ENCODE measurements at regions not wholly inside any gene's neighbourhood (a gene's known extent, or its start where the extent isn't known, plus 50 kb on each side); places are given as distances from the start of the nearest gene placed in this dataset.
"Not testable (repeated sequence)": the region's sequence is repeated elsewhere in the genome, so short reads cannot be mapped to it uniquely, and the experiment has no call there.

- DNase-seq, result no peak
Observed at GRCh38 chr5:72586788-72587530, 79.7 kb upstream of the ZNF366 start.

GRCh38 chr5:72584466-72584865, 77.3 kb upstream of the ZNF366 start:
- DNase-seq, result no peak

- DNase-seq, result not testable (repeated sequence)
Observed at GRCh38 chr5:72579290-72579689, 72.1 kb upstream of the ZNF366 start.

GRCh38 chr5:72572236-72572765, 65.1 kb upstream of the ZNF366 start:
- DNase-seq, result no peak

GRCh38 chr5:72569408-72569944, 62.3 kb upstream of the ZNF366 start:
- no peak for DNase-seq

GRCh38 chr5:72566746-72567145, 59.5 kb upstream of the ZNF366 start:
- DNase-seq, result no peak

DNA sequence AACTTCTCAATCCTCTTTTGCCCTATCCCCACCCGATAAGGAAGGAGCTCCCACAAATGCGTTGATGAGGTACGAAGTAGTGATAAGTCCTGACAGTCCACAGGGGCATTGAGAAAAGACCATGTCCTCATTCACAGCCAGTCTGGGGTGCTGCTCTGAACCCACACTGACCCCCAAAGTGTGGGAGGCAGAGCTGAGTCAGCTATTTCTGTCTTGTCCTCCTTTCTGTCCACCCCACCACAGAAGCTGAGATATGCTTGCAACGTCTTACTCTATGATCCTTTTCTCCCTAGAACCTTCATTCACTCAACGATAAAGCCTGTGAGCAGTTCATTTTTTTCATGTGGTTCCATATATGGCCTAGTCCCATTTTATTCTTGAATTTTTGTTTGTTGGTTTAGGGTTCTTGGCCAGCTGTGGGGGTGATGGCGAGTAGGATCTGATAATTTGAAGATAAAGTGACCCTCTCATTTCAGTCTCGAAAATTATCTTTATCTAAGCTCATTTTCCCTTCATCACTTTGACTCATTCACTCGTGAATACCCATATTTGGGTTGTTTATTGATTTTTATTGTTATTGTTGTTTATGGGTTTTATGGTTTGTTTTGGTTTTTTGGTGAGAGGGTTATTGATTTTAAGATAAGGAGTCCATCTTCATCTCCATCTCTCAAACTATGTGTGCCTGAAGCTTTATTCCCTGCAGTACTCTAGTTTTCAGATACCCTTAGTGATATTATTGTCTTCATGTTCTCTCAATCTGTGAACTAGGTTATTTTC, 58.5 kb upstream of the ZNF366 start:
- no peak for DNase-seq

DNA sequence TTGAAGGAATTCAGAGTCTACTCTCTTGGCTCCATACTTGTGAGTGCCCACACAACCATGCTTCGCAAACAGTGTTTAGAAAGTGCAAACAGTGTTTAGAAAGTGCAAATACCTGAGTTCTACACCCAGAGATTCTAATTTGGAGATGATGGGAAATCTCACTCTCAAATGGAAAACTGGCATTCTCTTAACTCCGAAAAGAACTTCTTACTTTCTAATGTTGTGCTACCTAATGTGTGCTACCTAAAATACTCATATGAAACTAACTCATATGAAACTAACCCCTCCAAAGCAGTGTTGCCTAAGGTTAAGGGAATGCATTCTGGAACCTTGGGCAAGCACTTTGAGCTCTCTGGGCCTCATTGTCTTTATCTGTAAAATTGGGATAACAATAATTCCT, 55.5 kb upstream of the ZNF366 start:
- DNase-seq, result no peak

- no peak for DNase-seq
Observed at GRCh38 chr5:72561148-72561972, 54.1 kb upstream of the ZNF366 start.

- DNase-seq, result no peak
Observed at GRCh38 chr5:72559866-72560766, 52.9 kb upstream of the ZNF366 start.

DNA sequence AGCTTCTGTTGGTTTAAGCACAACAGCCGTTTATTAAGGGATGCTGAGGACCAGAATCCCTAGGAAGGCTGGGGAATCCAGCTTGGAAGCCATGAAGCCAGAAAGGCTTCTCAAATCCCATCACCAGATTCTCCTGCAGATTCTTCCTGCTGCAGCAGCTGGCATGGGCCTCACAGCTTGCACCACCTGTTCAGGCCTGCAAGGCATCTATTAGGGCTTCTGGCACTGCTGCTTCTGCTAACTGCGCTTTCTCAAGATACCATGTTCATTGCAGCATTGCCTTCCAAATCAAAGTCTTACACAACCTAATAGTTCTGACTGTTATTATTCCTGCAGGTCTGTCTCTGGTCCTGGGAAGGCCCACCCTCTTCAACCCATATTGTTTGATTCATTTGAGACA, 51.2 kb upstream of the ZNF366 start:
- no peak for DNase-seq

DNA sequence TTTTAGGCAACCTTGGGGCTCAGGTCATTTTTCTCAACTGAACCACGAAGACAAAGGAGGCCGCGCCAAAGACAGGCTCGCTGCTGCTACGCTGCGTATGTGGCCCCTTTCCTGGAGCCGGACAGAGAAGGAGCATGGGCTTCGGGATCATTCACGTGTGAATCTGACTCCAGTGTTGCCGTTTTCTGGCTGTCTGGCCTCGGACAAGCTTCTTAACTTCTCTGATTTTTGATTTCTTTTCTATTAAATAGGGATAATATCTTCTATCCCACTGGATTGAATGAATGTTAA, 50.8 kb upstream of the ZNF366 start:
- no peak for DNase-seq

- no peak for DNase-seq
Observed at GRCh38 chr5:72557167-72558045, 50.2 kb upstream of the ZNF366 start.
